CD4-positive, CD25-positive, alpha-beta regulatory T cell (primary cell): ENCODE measurements at regions not wholly inside any gene's neighbourhood (a gene's known extent, or its start where the extent isn't known, plus 50 kb on each side); places are given as distances from the start of the nearest gene placed in this dataset.

ENCODE experiments used
- ATAC-seq, 2 donors: fragments of 150-1000 bp; cut with Tn5 transposase; one replicate each; pipeline ENCODE4 v1.10.0; 2021; ENCODE audit warnings: low read depth in 2 of 2, moderate number of reproducible peaks in 2 of 2, moderate library complexity in 1 of 2
- DNase-seq, 3 donors: peaks; one replicate each; pipeline versions ENCODE4 v3.0.0 to v3.0.0-alpha.2; 2012 to 2022; ENCODE audit warnings: mixed read lengths in 1 of 3
- H3K27ac ChIP-seq: one replicate; pipeline ENCODE4 v1.7.0; 2013; ENCODE audit warnings: mild to moderate bottlenecking, low read length; ENCODE audit not compliant: insufficient read depth, poor library complexity, severe bottlenecking
- H3K27me3 ChIP-seq: one replicate; pipeline ENCODE4 v1.7.0; 2013; ENCODE audit warnings: low read length; ENCODE audit not compliant: control insufficient read depth, insufficient read depth
- H3K36me3 ChIP-seq: one replicate; pipeline ENCODE4 v1.7.0; 2013; ENCODE audit warnings: mild to moderate bottlenecking, low read length, moderate library complexity; ENCODE audit not compliant: control insufficient read depth, insufficient read depth
- H3K4me1 ChIP-seq: 2 replicates; pipeline ENCODE4 v1.7.0; 2013; ENCODE audit warnings: mild to moderate bottlenecking, low read length; ENCODE audit not compliant: insufficient read depth, control insufficient read depth, poor library complexity, severe bottlenecking
- H3K4me3 ChIP-seq: one replicate; pipeline ENCODE4 v1.7.0; 2013; ENCODE audit warnings: low read depth, mild to moderate bottlenecking, low read length, moderate library complexity
- H3K9me3 ChIP-seq, 2 experiments: 1 replicate in 1 of 2; 2 replicates in 1 of 2; pipeline ENCODE4 v1.7.0; 2013; ENCODE audit warnings: low read length in 2 of 2, mild to moderate bottlenecking in 1 of 2, moderate library complexity in 1 of 2; ENCODE audit not compliant: control insufficient read depth in 2 of 2
- H3K27ac Mint-ChIP-seq, 3 donors: one replicate each; pipeline ENCODE4 v1.8.0; 2020 to 2022; ENCODE audit warnings: mild to moderate bottlenecking in 3 of 3, mixed read lengths in 3 of 3, moderate library complexity in 2 of 3
- H3K27me3 Mint-ChIP-seq: one replicate; pipeline ENCODE4 v1.8.0; 2022; ENCODE audit warnings: mild to moderate bottlenecking, mixed read lengths
- H3K36me3 Mint-ChIP-seq: one replicate; pipeline ENCODE4 v1.8.0; 2020; ENCODE audit warnings: mixed read lengths
- H3K4me1 Mint-ChIP-seq, 4 donors: one replicate each; pipeline ENCODE4 v1.8.0; 2020 to 2022; ENCODE audit warnings: mixed read lengths in 4 of 4, mild to moderate bottlenecking in 1 of 4
- H3K4me3 Mint-ChIP-seq, 4 donors: one replicate each; pipeline ENCODE4 v1.8.0; 2020 to 2022; ENCODE audit warnings: mild to moderate bottlenecking in 4 of 4, mixed read lengths in 4 of 4, moderate library complexity in 3 of 4
- H3K9me3 Mint-ChIP-seq, 7 donors: one replicate each; pipeline ENCODE4 v1.8.0; 2020 to 2022; ENCODE audit warnings: mixed read lengths in 7 of 7, mild to moderate bottlenecking in 3 of 7, moderate library complexity in 2 of 7

DNA sequence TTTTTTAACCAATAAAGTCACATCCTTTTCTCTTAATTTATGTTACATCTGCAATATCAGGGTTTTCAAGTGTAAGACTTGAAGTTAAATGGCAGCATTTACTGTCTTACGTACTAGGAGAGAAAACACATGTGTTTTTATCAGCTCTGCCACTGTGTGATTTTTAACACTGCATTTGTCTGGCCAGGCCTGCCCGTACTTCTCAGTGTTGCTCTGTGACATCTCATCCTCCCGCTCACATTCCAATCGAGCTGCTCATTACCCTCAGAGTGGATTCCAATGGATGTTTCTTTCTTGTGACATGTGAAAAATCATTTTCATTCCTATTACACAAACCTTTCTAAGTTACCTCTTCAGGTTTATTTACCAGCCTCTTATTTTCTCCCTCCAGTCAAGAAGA, 420.3 kb downstream of the FAT4 start:
- Mint-ChIP-seq H3K9me3 (peaks cover 1 to 15% (median 8%) of the 10 kb centered on the region in 7 donors), H3K4me3 (no peak overlapping the region), H3K27me3 (no peaks in the 10 kb centered on the region), H3K36me3 (no peaks in the 10 kb centered on the region), H3K4me1 (no peaks in the 10 kb centered on the region), H3K27ac (no peak overlapping the region)
- Histone ChIP-seq H3K9me3 (peaks cover 0 to 5% of the 10 kb centered on the region in 2 experiments), H3K4me1 (no peaks in the 10 kb centered on the region), H3K4me3 (no peak overlapping the region), H3K36me3 (no peaks in the 10 kb centered on the region), H3K27ac (no peak overlapping the region), H3K27me3 (no peaks in the 10 kb centered on the region)
- no peak for ATAC-seq
- DNase-seq: no peak

- H3K4me1 Mint-ChIP-seq: no peaks in the 10 kb centered on the region
- ATAC-seq (no peak), DNase-seq (no peak)
- H3K27ac Mint-ChIP-seq: no peak overlapping the region
- Histone ChIP-seq H3K4me3 (no peak overlapping the region), H3K27me3 (no peaks in the 10 kb centered on the region), H3K9me3 (peaks cover 0 to 5% of the 10 kb centered on the region in 2 experiments), H3K27ac (no peak overlapping the region), H3K36me3 (no peaks in the 10 kb centered on the region), H3K4me1 (no peaks in the 10 kb centered on the region)
- H3K36me3 Mint-ChIP-seq: no peaks in the 10 kb centered on the region
- peaks cover 0 to 15% (median 3%) of the 10 kb centered on the region in 7 donors for H3K9me3 Mint-ChIP-seq
- H3K27me3 Mint-ChIP-seq: no peaks in the 10 kb centered on the region
- H3K4me3 Mint-ChIP-seq: no peak overlapping the region
Measured at GRCh38 chr4:125736057-125736456, 421.3 kb downstream of the FAT4 start.

DNA sequence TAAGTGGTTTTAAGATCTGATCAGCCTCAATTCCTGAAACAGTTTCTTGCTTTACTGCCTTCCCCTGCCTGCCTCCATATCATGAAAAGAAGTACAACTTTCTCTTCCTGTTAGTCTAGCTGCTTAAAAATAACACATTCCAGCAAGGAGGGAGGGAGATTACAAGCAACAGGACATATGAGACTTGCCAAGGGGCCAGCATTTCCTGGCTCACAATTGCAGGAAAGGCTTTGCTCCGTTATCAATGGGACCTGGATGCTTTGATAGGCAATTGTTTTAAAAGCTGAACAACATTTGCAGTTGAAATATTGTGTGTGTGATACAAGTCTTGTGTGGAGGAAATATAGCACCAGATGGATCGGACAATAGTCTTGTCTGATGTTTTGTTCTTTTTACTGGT, 425.0 kb downstream of the FAT4 start:
- H3K27ac Mint-ChIP-seq: no peak overlapping the region
- no peak overlapping the region for H3K4me3 Mint-ChIP-seq
- Histone ChIP-seq H3K36me3 (no peaks in the 10 kb centered on the region), H3K27me3 (no peaks in the 10 kb centered on the region), H3K4me3 (no peak overlapping the region), H3K27ac (no peak overlapping the region), H3K4me1 (no peaks in the 10 kb centered on the region), H3K9me3 (peaks cover 0 to 5% of the 10 kb centered on the region in 2 experiments)
- no peaks in the 10 kb centered on the region for H3K27me3 Mint-ChIP-seq
- no peaks in the 10 kb centered on the region for H3K4me1 Mint-ChIP-seq
- ATAC-seq (no peak), DNase-seq (no peak)
- H3K36me3 Mint-ChIP-seq: no peaks in the 10 kb centered on the region
- peaks cover 0 to 13% (median 3%) of the 10 kb centered on the region in 7 donors for H3K9me3 Mint-ChIP-seq

- Histone ChIP-seq H3K27ac (no peak overlapping the region), H3K4me3 (no peak overlapping the region), H3K27me3 (no peaks in the 10 kb centered on the region), H3K4me1 (no peaks in the 10 kb centered on the region), H3K9me3 (peaks cover 0 to under 1% of the 10 kb centered on the region in 2 experiments), H3K36me3 (no peaks in the 10 kb centered on the region)
- Mint-ChIP-seq H3K4me3 (no peak overlapping the region), H3K9me3 (peaks cover 0 to 12% (median 5%) of the 10 kb centered on the region in 7 donors), H3K27ac (no peak overlapping the region), H3K27me3 (no peaks in the 10 kb centered on the region), H3K4me1 (no peaks in the 10 kb centered on the region), H3K36me3 (no peaks in the 10 kb centered on the region)
- ATAC-seq (no peak), DNase-seq (no peak)
Measured at GRCh38 chr4:125741825-125742452, 427.2 kb downstream of the FAT4 start.

DNA sequence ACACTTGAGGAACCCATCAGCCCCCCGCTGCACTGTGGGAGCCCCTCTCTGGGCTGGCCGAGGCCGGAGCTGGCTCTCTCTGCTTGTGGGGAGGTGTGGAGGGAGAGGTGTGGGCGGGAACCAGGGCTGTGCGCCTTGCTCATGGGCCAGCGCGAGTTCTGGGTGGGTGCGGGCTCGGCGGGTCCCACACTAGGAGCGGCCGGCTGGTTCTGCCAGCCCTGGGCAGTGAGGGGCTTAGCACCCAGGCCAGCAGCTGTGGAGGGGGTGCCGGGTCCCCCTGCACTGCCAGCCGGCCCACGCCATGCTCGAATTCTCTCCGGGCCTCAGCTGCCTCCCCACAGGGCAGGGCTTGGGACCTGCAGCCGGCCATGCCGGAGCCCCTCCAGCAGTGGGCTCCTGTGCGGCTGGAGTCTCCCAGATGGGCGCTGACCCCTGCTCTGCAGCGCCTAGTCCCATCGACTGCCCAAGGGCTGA, 430.2 kb downstream of the FAT4 start:
- H3K4me3 Mint-ChIP-seq: no peak overlapping the region
- ATAC-seq (no peak), DNase-seq (no peak)

DNA sequence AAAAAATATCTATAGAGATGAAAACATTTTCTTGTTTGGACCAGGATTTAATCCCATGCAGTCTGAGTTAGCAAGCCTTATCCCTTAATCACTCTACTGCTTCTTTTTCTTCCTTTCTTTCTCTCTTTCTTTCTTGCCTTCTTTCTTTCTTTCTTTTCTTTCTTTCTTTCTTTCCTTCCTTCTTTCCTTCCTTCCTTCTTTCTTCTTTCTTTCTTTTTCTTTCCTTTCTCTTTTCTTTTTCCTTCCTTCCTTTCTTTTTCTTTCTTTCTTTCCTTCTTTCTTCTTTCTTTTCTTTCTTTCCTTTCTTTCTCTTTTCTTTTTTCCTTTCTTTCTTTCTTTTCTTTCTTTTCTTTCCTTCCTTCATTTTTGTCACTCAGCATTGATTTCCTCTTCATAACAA, 434.6 kb downstream of the FAT4 start:
- Mint-ChIP-seq H3K27me3 (no peaks in the 10 kb centered on the region), H3K9me3 (peaks cover 2 to 27% (median 9%) of the 10 kb centered on the region in 7 donors), H3K27ac (no peak overlapping the region), H3K36me3 (no peaks in the 10 kb centered on the region), H3K4me1 (no peaks in the 10 kb centered on the region), H3K4me3 (no peak overlapping the region)
- Histone ChIP-seq H3K27ac (no peak overlapping the region), H3K4me3 (no peak overlapping the region), H3K36me3 (no peaks in the 10 kb centered on the region), H3K4me1 (no peaks in the 10 kb centered on the region), H3K27me3 (no peaks in the 10 kb centered on the region), H3K9me3 (peaks cover 2 to 11% of the 10 kb centered on the region in 2 experiments)
- ATAC-seq (no peak), DNase-seq (no peak)

More for the DNA sequence above, 430.2 kb downstream of the FAT4 start:
- Histone ChIP-seq H3K4me1 (no peaks in the 10 kb centered on the region), H3K27ac (no peak overlapping the region), H3K4me3 (no peak overlapping the region), H3K9me3 (peaks cover 0 to 3% of the 10 kb centered on the region in 2 experiments), H3K27me3 (no peaks in the 10 kb centered on the region), H3K36me3 (no peaks in the 10 kb centered on the region)
- Mint-ChIP-seq H3K4me1 (no peaks in the 10 kb centered on the region), H3K27me3 (no peaks in the 10 kb centered on the region), H3K9me3 (peaks cover 0 to 25% (median 6%) of the 10 kb centered on the region in 7 donors), H3K27ac (no peak overlapping the region), H3K36me3 (no peaks in the 10 kb centered on the region)

- peaks cover 2 to 27% (median 9%) of the 10 kb centered on the region in 7 donors for H3K9me3 Mint-ChIP-seq
- H3K27me3 ChIP-seq: no peaks in the 10 kb centered on the region
- no peak for DNase-seq
- H3K27ac ChIP-seq: no peak overlapping the region
- H3K36me3 ChIP-seq: no peaks in the 10 kb centered on the region
- no peak for ATAC-seq
- no peaks in the 10 kb centered on the region for H3K36me3 Mint-ChIP-seq
- peaks cover 2 to 11% of the 10 kb centered on the region in 2 experiments for H3K9me3 ChIP-seq
- H3K27ac Mint-ChIP-seq: no peak overlapping the region
- H3K27me3 Mint-ChIP-seq: no peaks in the 10 kb centered on the region
- no peak overlapping the region for H3K4me3 ChIP-seq
- no peaks in the 10 kb centered on the region for H3K4me1 ChIP-seq
- no peaks in the 10 kb centered on the region for H3K4me1 Mint-ChIP-seq
- no peak overlapping the region for H3K4me3 Mint-ChIP-seq
Measured at GRCh38 chr4:125750399-125750798, 435.6 kb downstream of the FAT4 start.

- ATAC-seq (no peak), DNase-seq (no peak)
- Mint-ChIP-seq H3K27ac (no peak overlapping the region), H3K36me3 (no peaks in the 10 kb centered on the region), H3K4me3 (no peak overlapping the region), H3K9me3 (peaks cover 2 to 23% (median 8%) of the 10 kb centered on the region in 7 donors), H3K27me3 (no peaks in the 10 kb centered on the region), H3K4me1 (no peaks in the 10 kb centered on the region)
- Histone ChIP-seq H3K9me3 (peaks cover 2 to 11% of the 10 kb centered on the region in 2 experiments), H3K4me3 (no peak overlapping the region), H3K27ac (no peak overlapping the region), H3K4me1 (no peaks in the 10 kb centered on the region), H3K27me3 (no peaks in the 10 kb centered on the region), H3K36me3 (no peaks in the 10 kb centered on the region)
Measured at GRCh38 chr4:125750828-125751466, 436.2 kb downstream of the FAT4 start.
